ENCODE measurements at regions not wholly inside any gene's neighbourhood (a gene's known extent, or its start where the extent isn't known, plus 50 kb on each side); places are given as distances from the start of the nearest gene placed in this dataset.

GRCh38 chr14:98949051-98949450, 322.9 kb downstream of the BCL11B start:
- H3K27me3 ChIP-seq (replicated peaks; ENCODE audit: control insufficient read depth, insufficient read depth, low read length): no peaks in the 10 kb centered on the region
- TF ChIP-seq CTCF (IDR thresholded peaks at IDR 0.05; ENCODE audit: insufficient read depth in 1 of 2, low read depth in 1 of 2, low read length in 1 of 2, severe bottlenecking in 1 of 2, unreplicated experiment in 1 of 2): no peak
- Mint-ChIP-seq H3K4me3 (ENCODE audit: unreplicated experiment) (no peak overlapping the region), H3K9me3 (ENCODE audit: unreplicated experiment) (no peaks in the 10 kb centered on the region), H3K27me3 (ENCODE audit: insufficient read depth, unreplicated experiment) (no peaks in the 10 kb centered on the region), H3K27ac (ENCODE audit: unreplicated experiment) (no peak overlapping the region), H3K36me3 (ENCODE audit: insufficient read depth, unreplicated experiment) (no peaks in the 10 kb centered on the region), H3K4me1 (ENCODE audit: low read depth, unreplicated experiment) (no peaks in the 10 kb centered on the region)
- no peak for DNase-seq
- ChIA-PET CTCF (no interaction called here), POLR2A (no interaction called here)
- H3K9me3 ChIP-seq: no peaks in the 10 kb centered on the region
- H3K36me3 ChIP-seq (ENCODE audit: control insufficient read depth, insufficient read depth, low read length): no peaks in the 10 kb centered on the region
- intact Hi-C loops (cut with micrococcal nuclease; ENCODE audit: unreplicated experiment): no loop called here
- H3K4me3 ChIP-seq (ENCODE audit: low read depth, low read length): no peak overlapping the region
- no TSS peak for BruUV-seq (replicated peaks)
- H3K4me1 ChIP-seq: no peaks in the 10 kb centered on the region

GRCh38 chr14:98949481-98950135, 322.4 kb downstream of the BCL11B start:
- H3K27ac Mint-ChIP-seq (ENCODE audit: unreplicated experiment): no peak overlapping the region
- Histone ChIP-seq H3K4me1 (no peaks in the 10 kb centered on the region), H3K36me3 (ENCODE audit: control insufficient read depth, insufficient read depth, low read length) (no peaks in the 10 kb centered on the region), H3K9me3 (no peaks in the 10 kb centered on the region), H3K27me3 (replicated peaks; ENCODE audit: control insufficient read depth, insufficient read depth, low read length) (no peaks in the 10 kb centered on the region), H3K4me3 (ENCODE audit: low read depth, low read length) (no peak overlapping the region)
- H3K36me3 Mint-ChIP-seq (ENCODE audit: insufficient read depth, unreplicated experiment): no peaks in the 10 kb centered on the region
- H3K9me3 Mint-ChIP-seq (ENCODE audit: unreplicated experiment): no peaks in the 10 kb centered on the region
- no TSS peak for BruUV-seq (replicated peaks)
- no peaks in the 10 kb centered on the region for H3K4me1 Mint-ChIP-seq (ENCODE audit: low read depth, unreplicated experiment)
- DNase-seq: no peak
- CTCF ChIA-PET: no interaction called here
- POLR2A ChIA-PET: no interaction called here
- H3K4me3 Mint-ChIP-seq (ENCODE audit: unreplicated experiment): no peak overlapping the region
- H3K27me3 Mint-ChIP-seq (ENCODE audit: insufficient read depth, unreplicated experiment): peaks cover 2% of the 10 kb centered on the region
- intact Hi-C loops (cut with micrococcal nuclease; ENCODE audit: unreplicated experiment): no loop called here
- no peak for TF ChIP-seq CTCF (IDR thresholded peaks at IDR 0.05; ENCODE audit: insufficient read depth in 1 of 2, low read depth in 1 of 2, low read length in 1 of 2, severe bottlenecking in 1 of 2, unreplicated experiment in 1 of 2)

GRCh38 chr14:98950353-98950895, 321.6 kb downstream of the BCL11B start:
- no peaks in the 10 kb centered on the region for H3K9me3 ChIP-seq
- no peak for DNase-seq
- POLR2A ChIA-PET: no interaction called here
- H3K27me3 ChIP-seq (replicated peaks; ENCODE audit: control insufficient read depth, insufficient read depth, low read length): no peaks in the 10 kb centered on the region
- H3K36me3 ChIP-seq (ENCODE audit: control insufficient read depth, insufficient read depth, low read length): no peaks in the 10 kb centered on the region
- Mint-ChIP-seq H3K36me3 (ENCODE audit: insufficient read depth, unreplicated experiment) (no peaks in the 10 kb centered on the region), H3K4me3 (ENCODE audit: unreplicated experiment) (no peak overlapping the region), H3K27me3 (ENCODE audit: insufficient read depth, unreplicated experiment) (peaks cover 2% of the 10 kb centered on the region), H3K27ac (ENCODE audit: unreplicated experiment) (no peak overlapping the region), H3K9me3 (ENCODE audit: unreplicated experiment) (no peaks in the 10 kb centered on the region), H3K4me1 (ENCODE audit: low read depth, unreplicated experiment) (no peaks in the 10 kb centered on the region)
- no peaks in the 10 kb centered on the region for H3K4me1 ChIP-seq
- BruUV-seq (replicated peaks): no TSS peak
- intact Hi-C loops (cut with micrococcal nuclease; ENCODE audit: unreplicated experiment): no loop called here
- TF ChIP-seq CTCF (IDR thresholded peaks at IDR 0.05; ENCODE audit: insufficient read depth in 1 of 2, low read depth in 1 of 2, low read length in 1 of 2, severe bottlenecking in 1 of 2, unreplicated experiment in 1 of 2): no peak
- CTCF ChIA-PET: no interaction called here
- H3K4me3 ChIP-seq (ENCODE audit: low read depth, low read length): no peak overlapping the region

Data from Caco-2 (cell line).